ENCODE measurements at regions not wholly inside any gene's neighbourhood (a gene's known extent, or its start where the extent isn't known, plus 50 kb on each side); places are given as distances from the start of the nearest gene placed in this dataset.

DNA sequence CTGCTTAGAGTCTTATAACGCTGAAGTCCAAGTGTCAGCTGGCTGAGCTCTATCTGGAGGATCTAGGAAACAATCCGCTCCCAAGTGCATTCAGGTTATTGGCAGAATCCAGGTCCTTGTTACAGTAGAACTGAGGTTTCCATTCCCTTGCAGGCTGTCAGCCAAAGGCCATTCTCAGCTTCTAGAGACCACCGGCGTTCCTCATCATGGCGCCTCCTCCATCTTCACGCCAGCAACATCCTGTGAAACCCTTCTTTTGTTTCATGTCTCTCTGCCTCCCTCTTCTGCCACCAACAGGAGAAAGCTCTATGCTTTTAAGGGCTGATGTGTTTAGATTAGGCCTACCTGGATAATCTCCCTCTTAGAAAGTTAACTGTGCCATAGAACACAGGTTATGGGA is 133.0 kb upstream of the RASSF8 start:
- H3K4me1 ChIP-seq = no peaks in the 10 kb centered on the region
- no peak overlapping the region for H3K4me2 ChIP-seq (ENCODE audit: low read length)
- no peaks in the 10 kb centered on the region for H3K9me3 ChIP-seq (ENCODE audit: control insufficient read depth, low read length)
- no peak overlapping the region for H3K27ac ChIP-seq
- no peaks in the 10 kb centered on the region for H3K36me3 ChIP-seq (ENCODE audit: control insufficient read depth, insufficient read depth, low read length)
- no peak overlapping the region for H3K9ac ChIP-seq
- H2AFZ ChIP-seq = no peak overlapping the region
- no peaks in the 10 kb centered on the region for H3K27me3 ChIP-seq (ENCODE audit: control insufficient read depth, insufficient read depth, low read length)
- no peak overlapping the region for H3K4me3 ChIP-seq (ENCODE audit: low read depth, low read length)
- no peaks in the 10 kb centered on the region for H3K79me2 ChIP-seq
- TF ChIP-seq, protein P1, sequence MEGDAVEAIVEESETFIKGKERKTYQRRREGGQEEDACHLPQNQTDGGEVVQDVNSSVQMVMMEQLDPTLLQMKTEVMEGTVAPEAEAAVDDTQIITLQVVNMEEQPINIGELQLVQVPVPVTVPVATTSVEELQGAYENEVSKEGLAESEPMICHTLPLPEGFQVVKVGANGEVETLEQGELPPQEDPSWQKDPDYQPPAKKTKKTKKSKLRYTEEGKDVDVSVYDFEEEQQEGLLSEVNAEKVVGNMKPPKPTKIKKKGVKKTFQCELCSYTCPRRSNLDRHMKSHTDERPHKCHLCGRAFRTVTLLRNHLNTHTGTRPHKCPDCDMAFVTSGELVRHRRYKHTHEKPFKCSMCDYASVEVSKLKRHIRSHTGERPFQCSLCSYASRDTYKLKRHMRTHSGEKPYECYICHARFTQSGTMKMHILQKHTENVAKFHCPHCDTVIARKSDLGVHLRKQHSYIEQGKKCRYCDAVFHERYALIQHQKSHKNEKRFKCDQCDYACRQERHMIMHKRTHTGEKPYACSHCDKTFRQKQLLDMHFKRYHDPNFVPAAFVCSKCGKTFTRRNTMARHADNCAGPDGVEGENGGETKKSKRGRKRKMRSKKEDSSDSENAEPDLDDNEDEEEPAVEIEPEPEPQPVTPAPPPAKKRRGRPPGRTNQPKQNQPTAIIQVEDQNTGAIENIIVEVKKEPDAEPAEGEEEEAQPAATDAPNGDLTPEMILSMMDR (IDR thresholded peaks at IDR 0.05) = no peak

DNA sequence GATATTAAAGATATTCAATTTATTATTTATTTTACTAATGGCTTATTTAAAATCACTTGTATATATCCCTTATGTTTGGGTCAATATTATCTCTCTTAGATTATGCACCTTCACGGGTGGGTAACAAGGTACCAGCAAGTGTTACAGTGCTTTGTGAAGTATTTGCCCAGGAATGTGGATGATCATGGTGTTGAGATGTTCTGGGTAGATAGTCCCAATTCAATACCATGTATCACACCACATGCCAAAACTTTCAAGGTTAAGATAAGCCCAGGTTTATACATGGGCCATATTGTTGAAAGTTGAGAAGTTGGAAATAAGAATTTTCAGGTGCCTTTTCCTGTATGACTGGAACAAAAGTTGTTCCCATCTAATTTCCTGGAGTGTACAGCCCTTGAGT is 131.3 kb upstream of the RASSF8 start:
- H3K9me3 ChIP-seq (ENCODE audit: control insufficient read depth, low read length) = no peaks in the 10 kb centered on the region
- TF ChIP-seq, protein P1 (IDR thresholded peaks at IDR 0.05) = no peak
- no peak overlapping the region for H3K27ac ChIP-seq
- no peak overlapping the region for H3K4me2 ChIP-seq (ENCODE audit: low read length)
- no peaks in the 10 kb centered on the region for H3K27me3 ChIP-seq (ENCODE audit: control insufficient read depth, insufficient read depth, low read length)
- no peak overlapping the region for H3K4me3 ChIP-seq (ENCODE audit: low read depth, low read length)
- no peak overlapping the region for H2AFZ ChIP-seq
- H3K4me1 ChIP-seq = no peaks in the 10 kb centered on the region
- H3K79me2 ChIP-seq = no peaks in the 10 kb centered on the region
- H3K9ac ChIP-seq = no peak overlapping the region
- H3K36me3 ChIP-seq (ENCODE audit: control insufficient read depth, insufficient read depth, low read length) = no peaks in the 10 kb centered on the region

DNA sequence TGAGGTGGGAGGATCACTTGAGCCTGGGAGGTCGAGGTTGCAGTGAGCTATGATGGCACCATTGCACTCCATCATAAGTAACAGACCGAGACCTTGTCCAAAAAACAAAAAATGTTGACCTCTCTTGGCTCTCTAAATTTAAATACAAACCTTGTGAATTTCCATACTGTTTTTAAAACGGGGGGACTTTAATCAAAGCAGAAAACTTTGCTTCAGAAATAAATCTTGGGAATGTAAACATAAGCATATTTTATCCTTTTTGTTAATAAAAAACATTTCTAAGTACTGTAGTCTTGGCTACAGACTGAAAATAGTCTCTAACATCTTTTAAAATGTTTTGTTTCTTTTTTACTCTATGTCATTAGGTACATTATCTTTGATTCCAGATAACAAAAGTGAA is 130.7 kb upstream of the RASSF8 start:
- H3K4me3 ChIP-seq (ENCODE audit: low read depth, low read length) = no peak overlapping the region
- H3K27me3 ChIP-seq (ENCODE audit: control insufficient read depth, insufficient read depth, low read length) = no peaks in the 10 kb centered on the region
- no peaks in the 10 kb centered on the region for H3K36me3 ChIP-seq (ENCODE audit: control insufficient read depth, insufficient read depth, low read length)
- TF ChIP-seq, protein P1 (IDR thresholded peaks at IDR 0.05) = no peak
- no peak overlapping the region for H2AFZ ChIP-seq
- H3K27ac ChIP-seq = no peak overlapping the region
- H3K4me2 ChIP-seq (ENCODE audit: low read length) = no peak overlapping the region
- H3K79me2 ChIP-seq = no peaks in the 10 kb centered on the region
- H3K9ac ChIP-seq = no peak overlapping the region
- H3K4me1 ChIP-seq = no peaks in the 10 kb centered on the region
- H3K9me3 ChIP-seq (ENCODE audit: control insufficient read depth, low read length) = no peaks in the 10 kb centered on the region

DNA sequence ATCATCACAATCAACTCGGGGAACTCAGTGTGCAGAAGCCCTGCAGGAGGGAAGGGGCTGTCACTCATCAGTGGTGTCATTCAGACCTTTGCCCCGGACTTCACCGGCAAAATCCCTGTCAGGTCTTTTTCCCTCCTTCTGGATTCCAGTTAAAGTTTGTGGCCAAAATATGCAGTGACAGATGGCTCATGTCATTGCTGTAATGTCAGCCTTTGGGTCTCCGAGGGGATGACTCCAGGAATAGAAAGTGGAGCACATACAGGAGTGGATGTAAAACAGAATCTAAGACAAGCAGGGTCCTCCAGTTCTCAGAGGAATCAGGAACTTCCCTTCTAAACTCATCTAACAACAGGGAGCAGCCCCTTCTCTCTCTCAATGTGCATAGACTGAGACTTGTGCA is 130.3 kb upstream of the RASSF8 start:
- Histone ChIP-seq H3K4me3 (ENCODE audit: low read depth, low read length) (no peak overlapping the region), H3K4me2 (ENCODE audit: low read length) (no peak overlapping the region), H3K4me1 (no peaks in the 10 kb centered on the region), H3K36me3 (ENCODE audit: control insufficient read depth, insufficient read depth, low read length) (no peaks in the 10 kb centered on the region), H3K9me3 (ENCODE audit: control insufficient read depth, low read length) (no peaks in the 10 kb centered on the region), H3K79me2 (no peaks in the 10 kb centered on the region), H3K27ac (no peak overlapping the region), H3K9ac (no peak overlapping the region), H3K27me3 (ENCODE audit: control insufficient read depth, insufficient read depth, low read length) (no peaks in the 10 kb centered on the region), H2AFZ (no peak overlapping the region)
- TF ChIP-seq, protein P1 (IDR thresholded peaks at IDR 0.05) = no peak

DNA sequence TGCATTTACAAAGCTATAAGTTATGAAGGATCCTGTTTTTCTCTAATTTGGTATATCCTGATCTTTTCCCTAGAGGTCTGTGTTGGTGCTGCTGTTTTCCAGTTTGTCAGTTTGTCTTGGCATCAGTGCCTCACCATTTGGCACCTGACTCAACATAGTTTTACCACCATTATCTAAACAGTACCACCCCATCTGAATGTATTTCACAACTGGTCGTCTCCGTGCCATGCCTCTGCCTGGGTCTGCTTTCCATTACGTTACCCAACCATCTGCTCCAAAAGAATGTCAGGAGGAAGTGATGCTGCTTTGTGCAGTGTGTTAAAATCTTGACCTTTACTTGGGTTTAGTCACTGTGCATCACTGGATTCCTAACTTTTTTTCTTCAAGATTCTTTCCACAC is 129.3 kb upstream of the RASSF8 start:
- H2AFZ ChIP-seq = no peak overlapping the region
- H3K36me3 ChIP-seq (ENCODE audit: control insufficient read depth, insufficient read depth, low read length) = no peaks in the 10 kb centered on the region
- no peak overlapping the region for H3K9ac ChIP-seq
- no peak overlapping the region for H3K4me2 ChIP-seq (ENCODE audit: low read length)
- no peaks in the 10 kb centered on the region for H3K4me1 ChIP-seq
- H3K79me2 ChIP-seq = no peaks in the 10 kb centered on the region
- H3K27ac ChIP-seq = no peak overlapping the region
- H3K9me3 ChIP-seq (ENCODE audit: control insufficient read depth, low read length) = no peaks in the 10 kb centered on the region
- H3K27me3 ChIP-seq (ENCODE audit: control insufficient read depth, insufficient read depth, low read length) = no peaks in the 10 kb centered on the region
- TF ChIP-seq, protein P1 (IDR thresholded peaks at IDR 0.05) = no peak
- H3K4me3 ChIP-seq (ENCODE audit: low read depth, low read length) = no peak overlapping the region
